Fibroblast of lung (primary cell): ENCODE measurements at regions not wholly inside any gene's neighbourhood (a gene's known extent, or its start where the extent isn't known, plus 50 kb on each side); places are given as distances from the start of the nearest gene placed in this dataset.

Source experiments
- DNase-seq, 2 donors: peaks; one replicate each; pipeline versions ENCODE4 v3.0.0 to v3.0.0-alpha.2; 2010; ENCODE audit warnings: low read depth in 2 of 2
- H2AFZ ChIP-seq: 2 replicates; pipeline ENCODE4 v1.5.1; 2012; ENCODE audit warnings: low read length, control low read depth, inconsistent platforms
- H3K27ac ChIP-seq: 2 replicates; pipeline ENCODE4 v1.5.1; 2011; ENCODE audit warnings: low read length, control low read depth; ENCODE audit not compliant: insufficient read depth
- H3K27me3 ChIP-seq: 2 replicates; pipeline ENCODE4 v1.5.1; 2011; ENCODE audit warnings: mild to moderate bottlenecking, low read length; ENCODE audit not compliant: control insufficient read depth, insufficient read depth
- H3K36me3 ChIP-seq: 2 replicates; pipeline ENCODE4 v1.5.1; 2011; ENCODE audit warnings: low read length; ENCODE audit not compliant: control insufficient read depth, insufficient read depth
- H3K4me1 ChIP-seq: 2 replicates; pipeline ENCODE4 v1.5.1; 2011; ENCODE audit warnings: low read length; ENCODE audit not compliant: control insufficient read depth, insufficient read depth; ENCODE audit errors: extremely low read depth
- H3K4me2 ChIP-seq: 2 replicates; pipeline ENCODE4 v1.5.1; 2011; ENCODE audit warnings: low read length, control low read depth; ENCODE audit not compliant: insufficient read depth; ENCODE audit errors: extremely low read depth
- H3K4me3 ChIP-seq, 4 experiments: fragments of 200-600 bp in 1 of 4; sonication (generic) in 1 of 4; replicated peaks in 1 of 4; 2 replicates each; pipeline ENCODE4 v1.5.1; 2011 to 2016; ENCODE audit warnings: low read length in 4 of 4, low read depth in 3 of 4, mild to moderate bottlenecking in 3 of 4, control low read depth in 2 of 4, inconsistent platforms in 1 of 4, mixed read lengths in 1 of 4; ENCODE audit not compliant: insufficient read depth in 1 of 4; ENCODE audit errors: control extremely low read depth in 1 of 4
- H3K79me2 ChIP-seq: 2 replicates; pipeline ENCODE4 v1.5.1; 2012; ENCODE audit warnings: mild to moderate bottlenecking, low read length, inconsistent platforms; ENCODE audit not compliant: control insufficient read depth, insufficient read depth
- H3K9ac ChIP-seq: 2 replicates; pipeline ENCODE4 v1.5.1; 2011; ENCODE audit warnings: mild to moderate bottlenecking, low read length, control low read depth; ENCODE audit not compliant: insufficient read depth
- H3K9me3 ChIP-seq: 2 replicates; pipeline ENCODE4 v1.5.1; 2012; ENCODE audit warnings: low read depth, low read length; ENCODE audit not compliant: control insufficient read depth, insufficient read depth
- H4K20me1 ChIP-seq: 2 replicates; pipeline ENCODE4 v1.5.1; 2011; ENCODE audit warnings: low read length; ENCODE audit not compliant: control insufficient read depth, insufficient read depth; ENCODE audit errors: extremely low read depth
- EZH2 ChIP-seq: IDR thresholded peaks from 2 replicates; pipeline ENCODE4 v1.5.1; 2012; ENCODE audit warnings: low read length, control low read depth, mild to moderate bottlenecking; ENCODE audit errors: missing control alignments
- TF ChIP-seq, protein P1 (sequence below), 2 donors: IDR thresholded peaks in 1 of 2; conservative IDR thresholded peaks in 1 of 2; 1 replicate in 1 of 2; 2 replicates in 1 of 2; pipeline ENCODE4 v1.5.1; 2011 to 2012; ENCODE audit warnings: low read length in 2 of 2, control low read depth in 1 of 2, inconsistent platforms in 1 of 2, low read depth in 1 of 2, mild to moderate bottlenecking in 1 of 2

DNA sequence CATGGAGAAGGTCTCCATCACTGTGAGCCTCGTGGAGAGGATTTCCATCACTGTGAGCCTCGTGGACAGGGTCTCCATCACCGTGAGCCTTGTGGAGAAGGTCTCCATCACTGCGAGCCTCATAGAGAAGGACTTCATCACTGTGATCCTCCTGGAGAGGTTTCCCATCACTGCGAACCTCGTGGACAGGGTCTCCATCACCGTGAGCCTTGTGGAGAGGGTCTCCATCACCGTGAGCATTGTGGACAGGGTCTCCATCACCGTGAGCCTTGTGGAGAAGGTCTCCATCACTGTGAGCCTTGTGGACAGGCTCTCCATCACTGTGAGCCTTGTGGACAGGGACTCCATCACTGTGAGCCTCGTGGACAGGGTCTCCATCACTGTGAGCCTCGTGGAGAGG is 140.4 kb downstream of the ERMARD start:
- Histone ChIP-seq H4K20me1 (no peaks in the 10 kb centered on the region), H3K27ac (no peak overlapping the region), H2AFZ (no peak overlapping the region), H3K36me3 (no peaks in the 10 kb centered on the region), H3K4me3 (no peak overlapping the region), H3K9ac (no peak overlapping the region), H3K27me3 (no peaks in the 10 kb centered on the region), H3K9me3 (no peaks in the 10 kb centered on the region), H3K79me2 (no peaks in the 10 kb centered on the region), H3K4me2 (no peak overlapping the region), H3K4me1 (no peaks in the 10 kb centered on the region)
- no peak for TF ChIP-seq EZH2
- TF ChIP-seq, protein P1, sequence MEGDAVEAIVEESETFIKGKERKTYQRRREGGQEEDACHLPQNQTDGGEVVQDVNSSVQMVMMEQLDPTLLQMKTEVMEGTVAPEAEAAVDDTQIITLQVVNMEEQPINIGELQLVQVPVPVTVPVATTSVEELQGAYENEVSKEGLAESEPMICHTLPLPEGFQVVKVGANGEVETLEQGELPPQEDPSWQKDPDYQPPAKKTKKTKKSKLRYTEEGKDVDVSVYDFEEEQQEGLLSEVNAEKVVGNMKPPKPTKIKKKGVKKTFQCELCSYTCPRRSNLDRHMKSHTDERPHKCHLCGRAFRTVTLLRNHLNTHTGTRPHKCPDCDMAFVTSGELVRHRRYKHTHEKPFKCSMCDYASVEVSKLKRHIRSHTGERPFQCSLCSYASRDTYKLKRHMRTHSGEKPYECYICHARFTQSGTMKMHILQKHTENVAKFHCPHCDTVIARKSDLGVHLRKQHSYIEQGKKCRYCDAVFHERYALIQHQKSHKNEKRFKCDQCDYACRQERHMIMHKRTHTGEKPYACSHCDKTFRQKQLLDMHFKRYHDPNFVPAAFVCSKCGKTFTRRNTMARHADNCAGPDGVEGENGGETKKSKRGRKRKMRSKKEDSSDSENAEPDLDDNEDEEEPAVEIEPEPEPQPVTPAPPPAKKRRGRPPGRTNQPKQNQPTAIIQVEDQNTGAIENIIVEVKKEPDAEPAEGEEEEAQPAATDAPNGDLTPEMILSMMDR (conservative IDR thresholded peaks at IDR 0.05 in 1 of 2, IDR thresholded peaks at IDR 0.05 in 1 of 2; ENCODE audit: low read depth in 1 of 2, low read length in 2 of 2), result no peak
- no peak for DNase-seq

DNA sequence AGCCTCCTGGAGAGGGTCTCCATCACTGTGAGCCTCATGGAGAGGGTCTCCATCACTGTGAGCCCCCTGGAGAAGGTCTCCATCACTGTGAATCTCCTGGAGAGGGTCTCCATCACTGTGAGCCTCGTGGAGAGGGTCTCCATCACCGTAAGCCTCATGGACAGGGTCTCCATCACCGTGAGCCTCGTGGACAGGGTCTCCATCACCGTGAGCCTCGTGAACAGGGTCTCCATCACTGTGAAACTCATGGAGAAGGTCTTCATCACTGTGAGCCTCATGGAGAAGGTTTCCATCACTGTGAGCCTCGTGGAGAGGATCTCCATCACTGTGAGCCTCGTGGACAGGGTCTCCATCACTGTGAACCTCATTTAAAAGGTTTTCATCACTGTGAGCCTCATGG is 140.0 kb downstream of the ERMARD start:
- Histone ChIP-seq H4K20me1 (no peaks in the 10 kb centered on the region), H3K4me2 (no peak overlapping the region), H3K27ac (no peak overlapping the region), H3K4me1 (no peaks in the 10 kb centered on the region), H3K79me2 (no peaks in the 10 kb centered on the region), H3K9me3 (no peaks in the 10 kb centered on the region), H3K36me3 (no peaks in the 10 kb centered on the region), H2AFZ (no peak overlapping the region), H3K27me3 (no peaks in the 10 kb centered on the region), H3K9ac (no peak overlapping the region), H3K4me3 (no peak overlapping the region)
- DNase-seq, result no peak
- TF ChIP-seq, protein P1 (conservative IDR thresholded peaks at IDR 0.05 in 1 of 2, IDR thresholded peaks at IDR 0.05 in 1 of 2; ENCODE audit: low read depth in 1 of 2, low read length in 2 of 2), result no peak
- no peak for TF ChIP-seq EZH2

DNA sequence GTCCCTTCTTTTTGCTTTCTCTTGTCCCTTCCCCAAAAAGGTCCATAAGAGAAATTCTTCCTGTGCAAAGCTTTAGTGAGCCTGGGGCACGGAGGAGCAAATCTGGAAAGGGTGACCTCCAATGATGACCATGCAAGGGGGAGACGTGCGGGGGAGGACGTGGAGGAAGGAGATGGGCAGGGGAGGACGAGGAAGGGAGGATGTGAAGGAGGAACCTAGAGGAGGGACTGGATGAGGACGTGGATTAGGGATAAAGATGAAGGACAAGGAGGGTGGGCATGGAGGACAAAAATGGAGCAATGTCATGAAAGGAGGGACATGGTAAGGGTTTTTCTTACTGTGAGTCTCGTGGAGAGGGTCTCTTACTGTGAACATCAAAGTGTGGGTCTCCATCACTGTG is 139.5 kb downstream of the ERMARD start:
- Histone ChIP-seq H3K79me2 (no peaks in the 10 kb centered on the region), H2AFZ (no peak overlapping the region), H4K20me1 (no peaks in the 10 kb centered on the region)

More for the DNA sequence above, 139.5 kb downstream of the ERMARD start:
- DNase-seq, result no peak
- Histone ChIP-seq H3K36me3 (no peaks in the 10 kb centered on the region), H3K4me1 (no peaks in the 10 kb centered on the region), H3K9me3 (no peaks in the 10 kb centered on the region), H3K4me3 (no peak overlapping the region), H3K4me2 (no peak overlapping the region), H3K9ac (no peak overlapping the region), H3K27ac (no peak overlapping the region), H3K27me3 (no peaks in the 10 kb centered on the region)
- TF ChIP-seq, protein P1 (conservative IDR thresholded peaks at IDR 0.05 in 1 of 2, IDR thresholded peaks at IDR 0.05 in 1 of 2; ENCODE audit: low read depth in 1 of 2, low read length in 2 of 2), result no peak
- TF ChIP-seq EZH2, result no peak
